HG03439 (cell line): ENCODE measurements at regions not wholly inside any gene's neighbourhood (a gene's known extent, or its start where the extent isn't known, plus 50 kb on each side); places are given as distances from the start of the nearest gene placed in this dataset.
A peak's percentile ranks its signal among the peaks of the same experiment; 100 is the strongest.

Experiments used
- ATAC-seq: cut with Tn5 transposase; IDR thresholded peaks from one replicate; pipeline ENCODE4 v1.9.1; 2021; ENCODE audit warnings: mild to moderate bottlenecking, moderate library complexity; ENCODE audit not compliant: unreplicated experiment

- no peak for ATAC-seq
Observed at GRCh38 chr13:67632590-67632989, 402.5 kb upstream of the PCDH9 start.

- no peak for ATAC-seq
Observed at GRCh38 chr13:67630640-67631039, 400.5 kb upstream of the PCDH9 start.

- ATAC-seq: no peak
Observed at GRCh38 chr13:67623630-67624029, 393.5 kb upstream of the PCDH9 start.

GRCh38 chr13:67620665-67621064, 390.5 kb upstream of the PCDH9 start:
- no peak for ATAC-seq

- no peak for ATAC-seq
Observed at GRCh38 chr13:67619995-67620380, 389.9 kb upstream of the PCDH9 start.

GRCh38 chr13:67619351-67619994, 389.3 kb upstream of the PCDH9 start:
- no peak for ATAC-seq

GRCh38 chr13:67614579-67614978, 384.4 kb upstream of the PCDH9 start:
- no peak for ATAC-seq

- no peak for ATAC-seq
Observed at GRCh38 chr13:67614013-67614412, 383.9 kb upstream of the PCDH9 start.

GRCh38 chr13:67588607-67589006, 358.5 kb upstream of the PCDH9 start:
- ATAC-seq: no peak

- no peak for ATAC-seq
Observed at GRCh38 chr13:67577361-67577760, 347.2 kb upstream of the PCDH9 start.

- ATAC-seq: no peak
Observed at GRCh38 chr13:67574320-67575233, 344.4 kb upstream of the PCDH9 start.

GRCh38 chr13:67568205-67568604, 338.1 kb upstream of the PCDH9 start:
- no peak for ATAC-seq

GRCh38 chr13:67557642-67558241, 327.6 kb upstream of the PCDH9 start:
- ATAC-seq: no peak

- ATAC-seq: no peak
Observed at GRCh38 chr13:67557118-67557517, 327.0 kb upstream of the PCDH9 start.

GRCh38 chr13:67554746-67555452, 324.8 kb upstream of the PCDH9 start:
- ATAC-seq: no peak

- ATAC-seq: peak; percentile 59
Observed at GRCh38 chr13:67554286-67554685, 324.1 kb upstream of the PCDH9 start.

GRCh38 chr13:67549331-67549730, 319.2 kb upstream of the PCDH9 start:
- no peak for ATAC-seq

- ATAC-seq: no peak
Observed at GRCh38 chr13:67538906-67539305, 308.8 kb upstream of the PCDH9 start.

GRCh38 chr13:67520886-67521285, 290.8 kb upstream of the PCDH9 start:
- ATAC-seq: no peak

GRCh38 chr13:67519356-67519755, 289.2 kb upstream of the PCDH9 start:
- no peak for ATAC-seq

GRCh38 chr13:67518785-67519184, 288.6 kb upstream of the PCDH9 start:
- ATAC-seq: no peak
